ENCODE measurements at regions not wholly inside any gene's neighbourhood (a gene's known extent, or its start where the extent isn't known, plus 50 kb on each side); places are given as distances from the start of the nearest gene placed in this dataset.
A peak's percentile ranks its signal among the peaks of the same experiment; 100 is the strongest.

DNA sequence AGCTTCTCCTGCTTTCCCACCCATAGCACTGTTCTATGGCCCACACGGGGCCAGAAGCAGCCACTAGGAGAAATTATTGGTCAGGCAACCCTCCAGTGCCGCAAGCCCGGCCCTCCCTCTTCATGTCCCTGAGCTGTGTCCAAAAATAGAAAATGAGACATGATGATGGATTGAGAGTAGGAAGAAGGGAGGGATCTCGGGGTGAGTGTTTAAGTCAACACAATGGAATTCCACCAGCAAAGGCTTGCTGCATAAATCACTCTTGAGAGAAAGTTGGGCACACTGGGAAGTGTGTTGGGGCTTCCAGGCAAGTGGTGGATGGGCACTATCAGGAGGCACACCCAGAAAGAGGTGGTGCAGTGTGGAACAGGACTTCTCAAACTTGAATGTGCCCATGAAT lies 94.2 kb downstream of the LLPH start:
- Histone ChIP-seq H3K23me2 (ENCODE audit: low read depth, low read length) (no peaks in the 10 kb centered on the region), H3K27ac (ENCODE audit: low read depth, low read length) (no peak overlapping the region), H4K20me1 (replicated peaks in 1 of 2; ENCODE audit: control insufficient read depth in 1 of 2, insufficient read depth in 2 of 2, low read length in 2 of 2) (no peaks in the 10 kb centered on the region), H2BK120ac (replicated peaks; ENCODE audit: low read depth, low read length) (no peak overlapping the region), H2BK5ac (ENCODE audit: low read depth, low read length) (no peak overlapping the region), H3K18ac (ENCODE audit: extremely low read depth, low read length) (no peak overlapping the region), H2AK5ac (ENCODE audit: low read depth, low read length) (no peak overlapping the region), H3K9me3 (ENCODE audit: insufficient read depth in 2 of 2, low read depth in 1 of 2, low read length in 1 of 2) (no peaks in the 10 kb centered on the region), H4K5ac (ENCODE audit: insufficient read length, low read depth, low read length) (no peak overlapping the region), H2AFZ (ENCODE audit: low read length) (peak overlapping the region; percentile 52; the same call in 1 of the 2 replicates), H3K36me3 (ENCODE audit: control insufficient read depth in 2 of 4, insufficient read depth in 4 of 4, low read length in 3 of 4) (no peaks in the 10 kb centered on the region), H2BK12ac (ENCODE audit: low read depth, low read length) (no peak overlapping the region; the same call in 1 of the 2 replicates), H4K8ac (ENCODE audit: extremely low read depth, insufficient read depth, low read length) (no peak overlapping the region), H3K27me3 (replicated peaks in 1 of 4; ENCODE audit: control insufficient read depth in 3 of 4, extremely low read depth in 1 of 4, insufficient read depth in 3 of 4, low read length in 3 of 4) (no peaks in the 10 kb centered on the region), H3K4me1 (replicated peaks in 1 of 4; ENCODE audit: control insufficient read depth in 3 of 4, insufficient read depth in 4 of 4, low read length in 3 of 4) (no peaks in the 10 kb centered on the region), H3K4me2 (ENCODE audit: insufficient read depth in 1 of 2, low read depth in 2 of 2, low read length in 2 of 2) (no peak overlapping the region), H4K91ac (replicated peaks; ENCODE audit: insufficient read length, low read length) (no peak overlapping the region), H3K9ac (replicated peaks in 1 of 4; ENCODE audit: extremely low read depth in 1 of 4, low read depth in 3 of 4, low read length in 3 of 4) (no peak overlapping the region), H3K4ac (replicated peaks; ENCODE audit: insufficient read length, low read depth, low read length) (no peak overlapping the region), H3K23ac (ENCODE audit: insufficient read length) (no peak overlapping the region), H3K14ac (ENCODE audit: insufficient read length) (no peak overlapping the region), H3K79me2 (ENCODE audit: control insufficient read depth in 1 of 2, insufficient read depth in 2 of 2, low read length in 2 of 2) (no peaks in the 10 kb centered on the region), H2BK20ac (ENCODE audit: low read length) (no peak overlapping the region), H3K79me1 (ENCODE audit: low read depth, low read length) (no peaks in the 10 kb centered on the region), H2BK15ac (ENCODE audit: low read length) (no peak overlapping the region), H3K56ac (replicated peaks; ENCODE audit: insufficient read length, low read depth, low read length) (no peak overlapping the region), H3K4me3 (ENCODE audit: extremely low read depth in 1 of 4, insufficient read depth in 2 of 4, low read depth in 3 of 4, low read length in 4 of 4) (no peak overlapping the region)
- DNase-seq (ENCODE audit: low read depth in 1 of 2, low spot score in 2 of 2) (no peak), FAIRE-seq (no peak)
- POLR2A ChIA-PET (ENCODE audit: partially characterized antibody), result interaction anchor here (1.3 kb wide), 1 partner anchor 26 kb away, joined by 5 read pairs; no protein-coding TSS in a partner anchor
- CTCF ChIA-PET (ENCODE audit: partially characterized antibody), result interaction anchor here (1.1 to 1.6 kb wide), 4 partner anchors 9 to 700 kb away, joined by 3 to 5 read pairs (median 4); no protein-coding TSS in a partner anchor
- 84% methylated on average over 4 of the region's 4 CpGs; no CpG with 5 or more reads in 1 of the 2 experiments for WGBS, 2 experiments (ENCODE audit: extremely low coverage in 1 of 2, insufficient coverage in 1 of 2, insufficient read length in 1 of 2, insufficient replicate concordance in 2 of 2, low coverage in 1 of 2, low lambda C conversion rate in 2 of 2, missing lambda C conversion rate in 1 of 2)
- TF ChIP-seq RAD21 (IDR thresholded peaks at IDR 0.05 in 1 of 2, conservative IDR thresholded peaks at IDR 0.05 in 1 of 2; ENCODE audit: low read depth in 2 of 2, low read length in 2 of 2) (no peak), RXRA (IDR thresholded peaks at IDR 0.05; ENCODE audit: insufficient read depth, low read depth, low read length) (no peak), HDAC2 (IDR thresholded peaks at IDR 0.05; ENCODE audit: borderline replicate concordance in 1 of 2, low read depth in 2 of 2, low read length in 2 of 2) (no peak), KDM4A (IDR thresholded peaks at IDR 0.05; ENCODE audit: low read depth, low read length, severe bottlenecking) (no peak), NANOG (IDR thresholded peaks at IDR 0.05; ENCODE audit: insufficient read depth, low read depth, low read length, poor library complexity, severe bottlenecking) (no peak), BRCA1 (IDR thresholded peaks at IDR 0.05; ENCODE audit: low read depth, low read length) (no peak), BACH1 (IDR thresholded peaks at IDR 0.05; ENCODE audit: low read length) (no peak), SAP30 (IDR thresholded peaks at IDR 0.05; ENCODE audit: insufficient read depth, insufficient replicate concordance, low read length) (no peak)
- TF ChIP-seq, protein P1, sequence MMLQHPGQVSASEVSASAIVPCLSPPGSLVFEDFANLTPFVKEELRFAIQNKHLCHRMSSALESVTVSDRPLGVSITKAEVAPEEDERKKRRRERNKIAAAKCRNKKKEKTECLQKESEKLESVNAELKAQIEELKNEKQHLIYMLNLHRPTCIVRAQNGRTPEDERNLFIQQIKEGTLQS (IDR thresholded peaks at IDR 0.05; ENCODE audit: insufficient read depth, low read depth, low read length), result no peak
- TF ChIP-seq, protein P2, sequence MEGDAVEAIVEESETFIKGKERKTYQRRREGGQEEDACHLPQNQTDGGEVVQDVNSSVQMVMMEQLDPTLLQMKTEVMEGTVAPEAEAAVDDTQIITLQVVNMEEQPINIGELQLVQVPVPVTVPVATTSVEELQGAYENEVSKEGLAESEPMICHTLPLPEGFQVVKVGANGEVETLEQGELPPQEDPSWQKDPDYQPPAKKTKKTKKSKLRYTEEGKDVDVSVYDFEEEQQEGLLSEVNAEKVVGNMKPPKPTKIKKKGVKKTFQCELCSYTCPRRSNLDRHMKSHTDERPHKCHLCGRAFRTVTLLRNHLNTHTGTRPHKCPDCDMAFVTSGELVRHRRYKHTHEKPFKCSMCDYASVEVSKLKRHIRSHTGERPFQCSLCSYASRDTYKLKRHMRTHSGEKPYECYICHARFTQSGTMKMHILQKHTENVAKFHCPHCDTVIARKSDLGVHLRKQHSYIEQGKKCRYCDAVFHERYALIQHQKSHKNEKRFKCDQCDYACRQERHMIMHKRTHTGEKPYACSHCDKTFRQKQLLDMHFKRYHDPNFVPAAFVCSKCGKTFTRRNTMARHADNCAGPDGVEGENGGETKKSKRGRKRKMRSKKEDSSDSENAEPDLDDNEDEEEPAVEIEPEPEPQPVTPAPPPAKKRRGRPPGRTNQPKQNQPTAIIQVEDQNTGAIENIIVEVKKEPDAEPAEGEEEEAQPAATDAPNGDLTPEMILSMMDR (IDR thresholded peaks at IDR 0.05; ENCODE audit: control extremely low read depth in 1 of 3, insufficient read depth in 1 of 3, low read depth in 1 of 3, low read length in 3 of 3), result no peak
